ENCODE measurements at regions not wholly inside any gene's neighbourhood (a gene's known extent, or its start where the extent isn't known, plus 50 kb on each side); places are given as distances from the start of the nearest gene placed in this dataset.

DNA sequence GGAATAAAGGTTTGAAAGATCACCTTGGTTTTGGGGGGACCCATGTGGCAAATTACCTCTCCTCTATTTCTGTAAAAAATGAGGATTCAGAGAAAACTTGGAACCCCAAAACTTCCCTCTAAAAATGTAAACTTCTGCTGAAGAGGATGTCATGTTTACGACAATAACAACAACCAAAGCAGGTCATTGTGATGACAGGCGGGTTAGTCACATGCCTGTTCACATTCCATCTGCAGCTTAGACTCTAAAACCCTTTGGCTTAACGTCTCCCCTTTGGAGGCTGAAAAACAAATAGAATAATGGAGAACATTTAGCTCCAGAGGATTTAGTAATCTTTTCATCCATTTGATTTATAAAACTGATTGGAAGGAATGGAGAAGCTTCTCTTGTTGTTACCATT lies 75.0 kb upstream of the FAM9C start:
- ChIA-PET CTCF (no interaction called here), POLR2A (ENCODE audit: low non-redundant PET) (no interaction called here)
- H3K27ac ChIP-seq: no peak overlapping the region
- DNase-seq (ENCODE audit: low spot score): peak; percentile 8
- TF ChIP-seq, protein P1, sequence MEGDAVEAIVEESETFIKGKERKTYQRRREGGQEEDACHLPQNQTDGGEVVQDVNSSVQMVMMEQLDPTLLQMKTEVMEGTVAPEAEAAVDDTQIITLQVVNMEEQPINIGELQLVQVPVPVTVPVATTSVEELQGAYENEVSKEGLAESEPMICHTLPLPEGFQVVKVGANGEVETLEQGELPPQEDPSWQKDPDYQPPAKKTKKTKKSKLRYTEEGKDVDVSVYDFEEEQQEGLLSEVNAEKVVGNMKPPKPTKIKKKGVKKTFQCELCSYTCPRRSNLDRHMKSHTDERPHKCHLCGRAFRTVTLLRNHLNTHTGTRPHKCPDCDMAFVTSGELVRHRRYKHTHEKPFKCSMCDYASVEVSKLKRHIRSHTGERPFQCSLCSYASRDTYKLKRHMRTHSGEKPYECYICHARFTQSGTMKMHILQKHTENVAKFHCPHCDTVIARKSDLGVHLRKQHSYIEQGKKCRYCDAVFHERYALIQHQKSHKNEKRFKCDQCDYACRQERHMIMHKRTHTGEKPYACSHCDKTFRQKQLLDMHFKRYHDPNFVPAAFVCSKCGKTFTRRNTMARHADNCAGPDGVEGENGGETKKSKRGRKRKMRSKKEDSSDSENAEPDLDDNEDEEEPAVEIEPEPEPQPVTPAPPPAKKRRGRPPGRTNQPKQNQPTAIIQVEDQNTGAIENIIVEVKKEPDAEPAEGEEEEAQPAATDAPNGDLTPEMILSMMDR (conservative IDR thresholded peaks at IDR 0.05; ENCODE audit: low read depth): no peak

DNA sequence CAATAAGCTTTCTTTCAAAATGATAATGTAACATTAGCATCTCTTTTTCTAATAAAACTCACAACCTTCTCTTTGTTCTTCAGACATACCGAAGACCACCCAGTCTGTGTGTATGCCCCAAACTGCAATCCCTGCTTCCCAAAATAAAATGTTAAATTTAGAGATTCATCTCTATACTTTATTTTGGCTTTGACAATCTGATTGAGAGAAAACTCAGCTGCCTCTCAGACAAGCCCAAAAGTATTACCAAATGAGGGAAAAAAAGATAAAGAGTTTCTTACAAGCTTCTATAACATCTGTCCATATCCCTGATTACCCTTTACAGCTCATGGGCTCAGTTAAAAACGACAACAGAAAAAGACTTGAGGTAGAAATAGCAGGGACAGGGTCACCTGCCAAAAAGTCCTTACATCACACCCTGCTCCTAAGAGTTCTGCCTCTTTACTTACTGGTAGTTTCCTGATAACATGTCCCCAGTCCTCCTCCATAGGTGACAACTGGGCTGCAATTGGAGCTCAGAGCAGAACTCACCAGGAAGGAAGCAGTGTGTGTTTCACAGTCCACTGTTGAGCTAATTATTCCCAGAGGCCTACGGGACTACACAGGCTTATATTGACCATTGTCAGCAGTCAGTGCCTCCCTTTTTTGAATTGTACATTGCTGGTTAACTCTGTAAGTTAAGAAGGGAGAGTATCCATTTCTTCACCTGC lies 70.9 kb upstream of the FAM9C start:
- DNase-seq (ENCODE audit: low spot score): no peak
- ChIA-PET CTCF (interaction anchor here (0.6 kb wide), 1 partner anchor 722 kb away, joined by 3 read pairs; no protein-coding TSS in a partner anchor), POLR2A (ENCODE audit: low non-redundant PET) (no interaction called here)
- H3K27ac ChIP-seq: no peak overlapping the region
- TF ChIP-seq, protein P1 (conservative IDR thresholded peaks at IDR 0.05; ENCODE audit: low read depth): no peak

DNA sequence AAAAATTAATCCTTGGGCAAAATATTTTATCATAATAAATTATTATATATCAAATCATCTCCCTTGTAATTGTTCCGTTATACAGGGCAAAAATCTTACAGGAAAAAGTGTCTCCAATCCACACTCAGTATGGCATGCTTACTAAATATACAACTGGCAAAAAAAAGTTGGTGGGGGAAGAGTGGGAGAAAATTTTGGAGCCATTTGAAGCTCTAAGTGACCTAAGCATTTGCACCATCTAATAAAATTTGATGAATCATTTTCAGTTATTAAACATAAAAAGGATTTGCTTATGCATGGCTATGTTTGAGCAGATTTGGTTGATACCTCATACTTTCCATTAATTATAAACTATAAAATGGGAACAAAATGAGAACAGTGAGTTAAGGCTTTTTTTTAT lies 68.1 kb upstream of the FAM9C start:
- H3K27ac ChIP-seq: no peak overlapping the region
- TF ChIP-seq, protein P1 (conservative IDR thresholded peaks at IDR 0.05; ENCODE audit: low read depth): no peak
- POLR2A ChIA-PET (ENCODE audit: low non-redundant PET): no interaction called here
- CTCF ChIA-PET: no interaction called here
- DNase-seq (ENCODE audit: low spot score): no peak

DNA sequence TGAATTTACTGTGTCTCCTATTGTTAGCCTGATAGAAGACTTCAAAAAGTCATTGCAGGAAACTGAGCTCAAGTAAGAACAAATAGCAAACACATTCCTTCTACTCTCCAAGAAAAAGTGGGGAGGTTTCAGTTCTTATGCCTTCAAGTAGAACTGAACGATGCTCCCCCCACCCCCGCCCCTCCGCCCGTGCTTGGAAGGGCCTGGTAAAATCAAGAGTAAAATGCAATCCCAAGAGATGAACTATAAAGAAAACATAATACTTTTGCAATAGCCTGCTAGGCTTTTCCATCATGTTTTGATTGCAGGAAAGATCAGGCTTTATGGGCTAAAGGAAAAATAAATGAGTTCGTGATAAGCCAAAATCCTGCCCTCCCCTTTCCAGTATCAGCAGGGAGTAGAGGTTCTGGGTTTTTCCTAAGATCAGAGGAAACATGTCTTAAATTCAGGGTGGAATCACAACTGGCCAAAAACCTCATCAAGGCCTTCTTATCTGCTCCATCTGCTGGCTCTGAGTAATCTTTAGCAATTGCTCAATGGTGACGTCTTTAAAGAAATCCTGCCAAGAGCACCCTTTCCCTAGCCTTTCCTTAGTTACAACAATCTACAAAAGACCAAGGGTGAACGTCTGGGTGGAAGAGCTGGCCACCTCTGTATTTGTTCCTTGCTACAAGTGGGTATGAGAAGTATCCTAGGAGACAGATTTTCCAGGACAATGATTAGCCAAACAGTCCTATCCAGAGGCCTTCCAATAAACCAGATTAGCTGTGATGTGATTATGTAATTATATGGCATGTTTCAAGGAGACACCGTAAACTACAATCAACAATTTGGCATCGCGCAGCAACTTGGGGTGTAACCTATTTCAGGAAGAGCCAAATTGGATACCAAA lies 66.3 kb upstream of the FAM9C start:
- H3K27ac ChIP-seq: no peak overlapping the region
- DNase-seq (ENCODE audit: low spot score): peak; percentile 44
- POLR2A ChIA-PET (ENCODE audit: low non-redundant PET): no interaction called here
- CTCF ChIA-PET: interaction anchor here (0.6 kb wide), 1 partner anchor 109 kb away, joined by 3 read pairs; no protein-coding TSS in a partner anchor
- TF ChIP-seq, protein P1 (conservative IDR thresholded peaks at IDR 0.05; ENCODE audit: low read depth): no peak

DNA sequence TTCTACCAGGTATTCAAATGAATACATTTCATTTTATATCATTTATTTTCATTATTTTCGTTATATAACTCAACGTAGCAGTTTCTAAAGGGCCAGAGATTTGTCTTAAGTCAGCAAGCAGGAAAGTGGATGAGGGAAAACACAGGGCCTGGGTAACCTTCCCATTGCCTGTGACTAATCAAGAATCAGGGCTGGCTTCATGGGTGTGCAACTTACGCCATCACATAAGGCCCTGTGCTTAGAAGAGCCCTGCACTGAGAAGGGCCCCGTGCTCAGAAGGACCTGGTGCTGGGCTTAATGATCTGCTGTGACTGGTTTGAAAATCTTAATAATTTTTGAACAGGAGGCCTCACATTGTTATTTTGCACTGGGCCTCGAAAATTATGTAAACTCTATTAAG lies 65.4 kb upstream of the FAM9C start:
- peak overlapping the region; percentile 53; the same call in 1 of the 2 replicates for H3K27ac ChIP-seq
- CTCF ChIA-PET: interaction anchor here (0.6 kb wide), 1 partner anchor 110 kb away, joined by 3 read pairs; no protein-coding TSS in a partner anchor
- no peak for DNase-seq (ENCODE audit: low spot score)
- TF ChIP-seq, protein P1 (conservative IDR thresholded peaks at IDR 0.05; ENCODE audit: low read depth): no peak
- POLR2A ChIA-PET (ENCODE audit: low non-redundant PET): no interaction called here

DNA sequence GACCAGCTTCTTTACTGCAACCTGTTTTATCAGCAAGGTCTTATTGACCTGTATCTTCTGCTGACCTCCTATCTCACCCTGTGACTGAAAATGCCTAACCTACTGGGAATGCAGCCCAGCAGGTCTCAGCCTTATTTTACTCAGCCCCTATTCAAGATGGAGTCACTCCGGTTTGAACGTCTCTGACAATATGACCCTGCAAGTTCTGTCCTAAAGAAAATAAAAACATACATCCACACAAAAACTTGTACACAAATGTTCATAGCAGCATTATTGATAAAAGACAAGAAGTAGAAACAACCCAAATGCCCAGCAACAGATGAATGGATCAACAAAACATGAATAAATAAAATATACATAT lies 59.5 kb upstream of the FAM9C start:
- DNase-seq (ENCODE audit: low spot score): no peak
- ChIA-PET CTCF (no interaction called here), POLR2A (ENCODE audit: low non-redundant PET) (no interaction called here)
- TF ChIP-seq, protein P1 (conservative IDR thresholded peaks at IDR 0.05; ENCODE audit: low read depth): no peak
- H3K27ac ChIP-seq: no peak overlapping the region
